ENCODE measurements at regions not wholly inside any gene's neighbourhood (a gene's known extent, or its start where the extent isn't known, plus 50 kb on each side); places are given as distances from the start of the nearest gene placed in this dataset.

DNA sequence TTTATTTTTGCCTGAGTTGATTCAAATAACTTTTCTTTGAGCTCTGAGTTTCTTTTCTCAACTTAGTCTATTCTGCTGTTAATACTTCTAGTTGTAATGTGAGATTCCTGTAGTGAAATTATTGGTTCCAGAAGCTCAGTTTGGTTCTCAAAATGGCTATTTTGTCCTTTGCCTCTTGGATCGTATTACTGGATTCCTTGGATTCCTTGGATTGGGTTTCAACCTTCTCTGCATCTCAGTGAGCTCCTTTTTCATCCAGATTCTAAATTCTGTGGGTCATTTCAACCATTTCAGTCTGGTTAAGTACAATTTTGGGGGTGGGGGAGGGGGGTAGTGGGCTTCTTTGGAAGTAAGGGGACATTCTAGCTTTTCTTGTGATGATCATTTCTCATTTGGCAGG lies 341.1 kb upstream of the CNTN5 start:
- 100% methylated on average over 1 of the region's 1 CpG for WGBS (ENCODE audit: insufficient coverage)
- no peak for DNase-seq
- no peak overlapping the region for H3K27ac ChIP-seq (ENCODE audit: insufficient read depth in 1 of 2, low read depth in 1 of 2, low read length in 2 of 2, poor library complexity in 1 of 2, severe bottlenecking in 2 of 2)
- ChIA-PET POLR2A (no interaction called here), CTCF (no interaction called here)
- peaks cover 0 to 4% (median 0%) of the 10 kb centered on the region in 5 experiments for H3K9me3 ChIP-seq (ENCODE audit: control extremely low read depth in 1 of 5, control insufficient read depth in 4 of 5, insufficient read depth in 2 of 5, low read depth in 1 of 5, low read length in 4 of 5)
- H3K36me3 ChIP-seq (ENCODE audit: control insufficient read depth in 4 of 4, insufficient read depth in 4 of 4, low read length in 3 of 4): no peaks in the 10 kb centered on the region
- no peaks in the 10 kb centered on the region for H3K4me1 ChIP-seq (ENCODE audit: control extremely low read depth in 1 of 4, control insufficient read depth in 4 of 4, insufficient read depth in 4 of 4, low read length in 3 of 4)
- no peaks in the 10 kb centered on the region for H3K27me3 ChIP-seq (replicated peaks in 2 of 5; ENCODE audit: control insufficient read depth in 4 of 5, insufficient read depth in 5 of 5, low read length in 4 of 5)
- no peak overlapping the region for H3K4me3 ChIP-seq (ENCODE audit: control insufficient read depth in 1 of 7, extremely low read depth in 1 of 7, insufficient read depth in 4 of 7, low read depth in 2 of 7, low read length in 6 of 7)

DNA sequence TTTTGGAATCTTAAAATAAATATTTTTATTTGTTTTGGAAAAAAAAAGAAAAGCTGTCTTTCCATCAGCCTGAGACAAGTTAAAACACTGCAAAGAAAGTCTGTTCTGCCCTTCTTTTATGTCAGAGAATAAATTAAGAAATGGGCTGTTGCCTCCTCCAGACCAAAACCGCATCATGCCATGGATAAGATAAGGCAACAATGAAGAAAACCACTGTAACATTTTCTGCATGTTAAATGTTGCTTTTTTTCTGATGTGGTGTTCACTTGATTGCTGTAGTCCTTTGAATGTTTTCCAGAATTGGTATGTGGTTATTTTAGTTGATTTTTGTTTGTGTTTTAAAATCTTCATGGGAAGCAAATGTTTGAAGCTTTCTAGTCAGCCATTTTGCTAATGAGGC lies 319.2 kb upstream of the CNTN5 start:
- no peaks in the 10 kb centered on the region for H3K27me3 ChIP-seq (replicated peaks in 2 of 5; ENCODE audit: control insufficient read depth in 4 of 5, insufficient read depth in 5 of 5, low read length in 4 of 5)
- no peak overlapping the region for H3K27ac ChIP-seq (ENCODE audit: insufficient read depth in 1 of 2, low read depth in 1 of 2, low read length in 2 of 2, poor library complexity in 1 of 2, severe bottlenecking in 2 of 2)
- H3K4me1 ChIP-seq (ENCODE audit: control extremely low read depth in 1 of 4, control insufficient read depth in 4 of 4, insufficient read depth in 4 of 4, low read length in 3 of 4): no peaks in the 10 kb centered on the region
- WGBS (ENCODE audit: insufficient coverage): 100% methylated on average over 1 of the region's 1 CpG
- no peak overlapping the region for H3K4me3 ChIP-seq (ENCODE audit: control insufficient read depth in 1 of 7, extremely low read depth in 1 of 7, insufficient read depth in 4 of 7, low read depth in 2 of 7, low read length in 6 of 7)
- CTCF ChIA-PET: no interaction called here
- DNase-seq: no peak
- H3K9me3 ChIP-seq (ENCODE audit: control extremely low read depth in 1 of 5, control insufficient read depth in 4 of 5, insufficient read depth in 2 of 5, low read depth in 1 of 5, low read length in 4 of 5): peaks cover 0 to 2% (median 0%) of the 10 kb centered on the region in 5 experiments
- POLR2A ChIA-PET: no interaction called here
- no peaks in the 10 kb centered on the region for H3K36me3 ChIP-seq (ENCODE audit: control insufficient read depth in 4 of 4, insufficient read depth in 4 of 4, low read length in 3 of 4)

DNA sequence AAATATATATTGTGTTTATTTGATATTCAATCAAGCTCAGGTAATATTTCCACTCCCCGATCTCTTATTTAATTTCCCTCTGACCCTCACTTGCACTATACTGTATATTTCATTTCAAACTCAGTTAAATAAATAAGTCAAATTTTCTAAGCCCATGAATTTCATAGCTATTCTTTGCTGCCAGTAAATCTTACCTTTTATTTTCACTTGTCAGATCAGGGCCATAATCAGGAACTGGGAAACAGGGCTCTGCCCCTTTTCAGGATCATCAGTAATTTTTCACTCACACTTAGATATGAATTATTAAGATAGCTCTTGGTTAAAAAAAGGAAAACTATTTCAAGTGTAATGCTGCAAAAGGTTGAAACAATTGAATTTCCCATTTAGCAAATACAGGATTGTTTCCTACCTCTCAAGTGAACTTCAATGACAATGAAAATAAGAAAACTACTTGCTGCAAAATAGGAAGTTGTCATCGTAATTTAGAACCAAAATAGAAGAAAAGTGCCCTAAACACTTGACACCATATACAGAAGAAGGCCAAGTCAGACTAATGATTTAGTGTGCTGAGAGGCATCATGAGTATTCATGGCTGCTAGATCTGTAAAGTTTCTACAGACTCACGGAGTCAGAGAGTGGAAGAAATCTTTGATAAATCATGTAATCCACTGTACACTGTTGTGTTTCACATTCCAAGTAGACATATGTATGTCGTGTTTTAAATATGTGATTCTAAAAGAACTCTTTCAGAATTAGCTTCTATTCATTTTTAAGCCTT lies 316.8 kb upstream of the CNTN5 start:
- H3K4me1 ChIP-seq (ENCODE audit: control extremely low read depth in 1 of 4, control insufficient read depth in 4 of 4, insufficient read depth in 4 of 4, low read length in 3 of 4): no peaks in the 10 kb centered on the region
- no CpG with 5 or more reads among the region's 4 CpGs for WGBS (ENCODE audit: insufficient coverage)
- no peaks in the 10 kb centered on the region for H3K36me3 ChIP-seq (ENCODE audit: control insufficient read depth in 4 of 4, insufficient read depth in 4 of 4, low read length in 3 of 4)
- DNase-seq: no peak
- no peak overlapping the region for H3K4me3 ChIP-seq (ENCODE audit: control insufficient read depth in 1 of 7, extremely low read depth in 1 of 7, insufficient read depth in 4 of 7, low read depth in 2 of 7, low read length in 6 of 7)
- CTCF ChIA-PET: interaction anchor here (1.1 kb wide), 1 partner anchor 33 kb away, joined by 4 read pairs; no protein-coding TSS in a partner anchor
- POLR2A ChIA-PET: no interaction called here
- no peak overlapping the region for H3K27ac ChIP-seq (ENCODE audit: insufficient read depth in 1 of 2, low read depth in 1 of 2, low read length in 2 of 2, poor library complexity in 1 of 2, severe bottlenecking in 2 of 2)
- peaks cover 0 to 2% (median 0%) of the 10 kb centered on the region in 5 experiments for H3K9me3 ChIP-seq (ENCODE audit: control extremely low read depth in 1 of 5, control insufficient read depth in 4 of 5, insufficient read depth in 2 of 5, low read depth in 1 of 5, low read length in 4 of 5)
- H3K27me3 ChIP-seq (replicated peaks in 2 of 5; ENCODE audit: control insufficient read depth in 4 of 5, insufficient read depth in 5 of 5, low read length in 4 of 5): no peaks in the 10 kb centered on the region

DNA sequence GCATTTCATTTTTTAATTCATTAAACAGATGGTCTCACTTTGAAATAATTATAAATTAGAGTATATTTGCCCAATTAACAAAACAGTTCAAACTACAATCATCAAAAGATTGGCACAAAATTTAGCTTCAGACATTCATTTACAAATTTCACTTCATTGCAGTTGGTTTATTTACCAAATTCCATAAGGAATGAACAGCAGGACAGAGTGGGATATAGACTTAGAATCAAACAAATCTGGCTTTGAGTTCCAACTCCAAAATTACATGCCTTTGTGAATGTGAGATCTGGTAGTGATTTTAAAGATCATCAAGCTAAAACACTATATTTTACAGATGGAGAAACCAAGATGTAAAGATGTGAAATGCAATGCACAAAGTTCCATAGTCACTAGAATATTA lies 310.7 kb upstream of the CNTN5 start:
- Histone ChIP-seq H3K4me3 (ENCODE audit: control insufficient read depth in 1 of 7, extremely low read depth in 1 of 7, insufficient read depth in 4 of 7, low read depth in 2 of 7, low read length in 6 of 7) (no peak overlapping the region), H3K27me3 (replicated peaks in 2 of 5; ENCODE audit: control insufficient read depth in 4 of 5, insufficient read depth in 5 of 5, low read length in 4 of 5) (no peaks in the 10 kb centered on the region), H3K9me3 (ENCODE audit: control extremely low read depth in 1 of 5, control insufficient read depth in 4 of 5, insufficient read depth in 2 of 5, low read depth in 1 of 5, low read length in 4 of 5) (peaks cover 0 to 4% (median 0%) of the 10 kb centered on the region in 5 experiments), H3K36me3 (ENCODE audit: control insufficient read depth in 4 of 4, insufficient read depth in 4 of 4, low read length in 3 of 4) (no peaks in the 10 kb centered on the region), H3K27ac (ENCODE audit: insufficient read depth in 1 of 2, low read depth in 1 of 2, low read length in 2 of 2, poor library complexity in 1 of 2, severe bottlenecking in 2 of 2) (no peak overlapping the region), H3K4me1 (ENCODE audit: control extremely low read depth in 1 of 4, control insufficient read depth in 4 of 4, insufficient read depth in 4 of 4, low read length in 3 of 4) (no peaks in the 10 kb centered on the region)
- ChIA-PET CTCF (no interaction called here), POLR2A (no interaction called here)
- no peak for DNase-seq

DNA sequence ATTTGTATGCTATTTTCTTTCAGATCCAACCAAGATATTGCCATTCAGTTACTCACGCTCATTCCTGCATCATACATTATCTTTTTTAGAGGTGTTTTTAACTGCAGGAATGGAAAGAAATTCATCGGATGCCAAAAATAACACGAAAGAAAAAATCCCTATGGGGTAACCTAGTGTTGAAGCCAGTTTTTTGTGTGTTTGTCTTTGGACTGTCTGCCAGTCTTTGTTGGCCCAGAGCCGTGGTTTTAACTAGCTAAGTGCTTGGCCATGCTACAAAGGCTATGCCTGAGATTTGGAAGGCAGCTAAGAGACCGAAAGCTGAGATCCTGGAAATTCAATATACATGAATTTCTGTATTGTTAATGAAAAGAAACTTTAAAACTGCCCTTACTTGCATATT lies 309.8 kb upstream of the CNTN5 start:
- no peak for DNase-seq
- Histone ChIP-seq H3K27me3 (replicated peaks in 2 of 5; ENCODE audit: control insufficient read depth in 4 of 5, insufficient read depth in 5 of 5, low read length in 4 of 5) (no peaks in the 10 kb centered on the region), H3K9me3 (ENCODE audit: control extremely low read depth in 1 of 5, control insufficient read depth in 4 of 5, insufficient read depth in 2 of 5, low read depth in 1 of 5, low read length in 4 of 5) (peaks cover 0 to 4% (median 0%) of the 10 kb centered on the region in 5 experiments), H3K4me3 (ENCODE audit: control insufficient read depth in 1 of 7, extremely low read depth in 1 of 7, insufficient read depth in 4 of 7, low read depth in 2 of 7, low read length in 6 of 7) (no peak overlapping the region), H3K27ac (ENCODE audit: insufficient read depth in 1 of 2, low read depth in 1 of 2, low read length in 2 of 2, poor library complexity in 1 of 2, severe bottlenecking in 2 of 2) (no peak overlapping the region), H3K4me1 (ENCODE audit: control extremely low read depth in 1 of 4, control insufficient read depth in 4 of 4, insufficient read depth in 4 of 4, low read length in 3 of 4) (no peaks in the 10 kb centered on the region), H3K36me3 (ENCODE audit: control insufficient read depth in 4 of 4, insufficient read depth in 4 of 4, low read length in 3 of 4) (no peaks in the 10 kb centered on the region)
- CTCF ChIA-PET: no interaction called here
- POLR2A ChIA-PET: no interaction called here
- 100% methylated on average over 3 of the region's 5 CpGs for WGBS (ENCODE audit: insufficient coverage)

DNA sequence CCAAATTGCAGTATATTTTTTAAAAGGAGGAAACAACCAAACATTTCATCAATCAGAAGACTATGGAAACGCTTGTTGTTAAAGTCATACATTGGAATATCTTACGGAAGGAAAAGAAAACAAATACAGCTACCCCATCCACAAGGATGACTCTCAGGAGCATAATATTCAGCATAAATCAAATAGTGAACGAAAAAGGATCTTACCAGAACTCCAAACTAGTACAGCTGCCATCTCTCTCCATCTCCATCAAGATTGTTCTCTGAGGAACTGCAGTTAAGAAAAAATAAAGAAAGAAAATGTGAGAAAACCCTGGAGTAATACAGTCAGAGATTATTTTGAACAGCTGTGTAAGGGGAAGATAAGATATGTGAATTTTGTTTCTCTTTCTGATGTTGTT lies 299.8 kb upstream of the CNTN5 start:
- no peaks in the 10 kb centered on the region for H3K4me1 ChIP-seq (ENCODE audit: control extremely low read depth in 1 of 4, control insufficient read depth in 4 of 4, insufficient read depth in 4 of 4, low read length in 3 of 4)
- no peaks in the 10 kb centered on the region for H3K27me3 ChIP-seq (replicated peaks in 2 of 5; ENCODE audit: control insufficient read depth in 4 of 5, insufficient read depth in 5 of 5, low read length in 4 of 5)
- H3K9me3 ChIP-seq (ENCODE audit: control extremely low read depth in 1 of 5, control insufficient read depth in 4 of 5, insufficient read depth in 2 of 5, low read depth in 1 of 5, low read length in 4 of 5): no peaks in the 10 kb centered on the region
- no peak for DNase-seq
- WGBS (ENCODE audit: insufficient coverage): no CpG with 5 or more reads among the region's 3 CpGs
- H3K4me3 ChIP-seq (ENCODE audit: control insufficient read depth in 1 of 7, extremely low read depth in 1 of 7, insufficient read depth in 4 of 7, low read depth in 2 of 7, low read length in 6 of 7): no peak overlapping the region
- ChIA-PET CTCF (no interaction called here), POLR2A (interaction anchor here (0.6 kb wide), 1 partner anchor 1223 kb away, joined by 6 read pairs; no protein-coding TSS in a partner anchor)
- no peaks in the 10 kb centered on the region for H3K36me3 ChIP-seq (ENCODE audit: control insufficient read depth in 4 of 4, insufficient read depth in 4 of 4, low read length in 3 of 4)
- no peak overlapping the region for H3K27ac ChIP-seq (ENCODE audit: insufficient read depth in 1 of 2, low read depth in 1 of 2, low read length in 2 of 2, poor library complexity in 1 of 2, severe bottlenecking in 2 of 2)

DNA sequence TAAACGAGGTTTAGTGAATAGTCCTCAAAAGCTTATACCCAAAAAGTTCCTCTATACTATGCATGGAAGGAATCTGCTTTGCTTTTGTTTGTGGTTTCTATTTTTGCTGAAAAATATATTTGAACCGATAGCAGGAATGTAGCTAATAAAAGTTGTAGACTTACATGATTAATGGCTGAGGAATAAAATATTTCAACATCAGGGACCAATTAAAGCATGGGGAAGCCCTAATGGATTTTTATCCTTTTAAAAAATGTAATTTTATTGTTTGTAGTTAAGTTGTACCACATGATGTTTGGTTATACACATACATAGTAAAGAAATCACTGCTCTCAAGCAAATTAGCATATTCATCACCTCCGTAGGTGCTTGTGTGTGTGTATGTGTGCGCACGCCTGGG lies 295.3 kb upstream of the CNTN5 start:
- ChIA-PET POLR2A (no interaction called here), CTCF (interaction anchor here (1.0 kb wide), 1 partner anchor 9 kb away, joined by 3 read pairs; no protein-coding TSS in a partner anchor)
- no peaks in the 10 kb centered on the region for H3K36me3 ChIP-seq (ENCODE audit: control insufficient read depth in 4 of 4, insufficient read depth in 4 of 4, low read length in 3 of 4)
- no peak for DNase-seq
- H3K9me3 ChIP-seq (ENCODE audit: control extremely low read depth in 1 of 5, control insufficient read depth in 4 of 5, insufficient read depth in 2 of 5, low read depth in 1 of 5, low read length in 4 of 5): no peaks in the 10 kb centered on the region
- H3K4me1 ChIP-seq (ENCODE audit: control extremely low read depth in 1 of 4, control insufficient read depth in 4 of 4, insufficient read depth in 4 of 4, low read length in 3 of 4): no peaks in the 10 kb centered on the region
- no peak overlapping the region for H3K27ac ChIP-seq (ENCODE audit: insufficient read depth in 1 of 2, low read depth in 1 of 2, low read length in 2 of 2, poor library complexity in 1 of 2, severe bottlenecking in 2 of 2)
- 100% methylated on average over 1 of the region's 5 CpGs for WGBS (ENCODE audit: insufficient coverage)
- H3K4me3 ChIP-seq (ENCODE audit: control insufficient read depth in 1 of 7, extremely low read depth in 1 of 7, insufficient read depth in 4 of 7, low read depth in 2 of 7, low read length in 6 of 7): no peak overlapping the region
- H3K27me3 ChIP-seq (replicated peaks in 2 of 5; ENCODE audit: control insufficient read depth in 4 of 5, insufficient read depth in 5 of 5, low read length in 4 of 5): no peaks in the 10 kb centered on the region

Measured in common myeloid progenitor, CD34-positive (primary cell).